ENCODE measurements at regions not wholly inside any gene's neighbourhood (a gene's known extent, or its start where the extent isn't known, plus 50 kb on each side); places are given as distances from the start of the nearest gene placed in this dataset.

- H3K9me3 ChIP-seq: no peaks in the 10 kb centered on the region
- intact Hi-C loops (cut with DNase I): no loop called here
- ATAC-seq: no peak
- no peak overlapping the region for H3K4me3 ChIP-seq
- no peaks in the 10 kb centered on the region for H3K27me3 ChIP-seq
- TF ChIP-seq POLR2A (IDR thresholded peaks at IDR 0.05): no peak
- TF ChIP-seq CTCF (IDR thresholded peaks at IDR 0.05): no peak
- no peaks in the 10 kb centered on the region for H3K36me3 ChIP-seq (replicated peaks in 1 of 2; ENCODE audit: insufficient read depth in 1 of 2, low read depth in 2 of 2)
- DNase-seq: no peak
- H3K4me1 ChIP-seq: no peaks in the 10 kb centered on the region
- 29 to 37% methylated on average over 1 of the region's 1 CpG for WGBS, 2 donors
- H3K27ac ChIP-seq: no peak overlapping the region
Measured at GRCh38 chr13:100898431-100898830, 223.8 kb upstream of the TMTC4 start.

- Histone ChIP-seq H3K27ac (no peak overlapping the region), H3K27me3 (no peaks in the 10 kb centered on the region), H3K9me3 (no peaks in the 10 kb centered on the region), H3K36me3 (replicated peaks in 1 of 2; ENCODE audit: insufficient read depth in 1 of 2, low read depth in 2 of 2) (no peaks in the 10 kb centered on the region), H3K4me3 (no peak overlapping the region), H3K4me1 (no peaks in the 10 kb centered on the region)
- no peak for TF ChIP-seq POLR2A (IDR thresholded peaks at IDR 0.05)
- TF ChIP-seq CTCF (IDR thresholded peaks at IDR 0.05): no peak
- ATAC-seq: no peak
- intact Hi-C loops (cut with DNase I): no loop called here
- no peak for DNase-seq
- WGBS, 2 donors: 35 to 37% methylated on average over 2 of the region's 2 CpGs
Measured at GRCh38 chr13:100895651-100896050, 221.1 kb upstream of the TMTC4 start.

GRCh38 chr13:100892981-100893380, 218.4 kb upstream of the TMTC4 start:
- H3K36me3 ChIP-seq (replicated peaks in 1 of 2; ENCODE audit: insufficient read depth in 1 of 2, low read depth in 2 of 2): no peaks in the 10 kb centered on the region
- no peaks in the 10 kb centered on the region for H3K4me1 ChIP-seq
- no peak for TF ChIP-seq POLR2A (IDR thresholded peaks at IDR 0.05)
- TF ChIP-seq CTCF (IDR thresholded peaks at IDR 0.05): no peak
- H3K4me3 ChIP-seq: no peak overlapping the region
- no peak overlapping the region for H3K27ac ChIP-seq
- no peaks in the 10 kb centered on the region for H3K27me3 ChIP-seq
- intact Hi-C loops (cut with DNase I): no loop called here
- ATAC-seq: no peak
- DNase-seq: no peak
- 0 to 36% methylated on average over 1 to 2 of the region's 2 CpGs for WGBS, 2 donors
- no peaks in the 10 kb centered on the region for H3K9me3 ChIP-seq

- Histone ChIP-seq H3K4me1 (no peaks in the 10 kb centered on the region), H3K27ac (no peak overlapping the region), H3K4me3 (no peak overlapping the region), H3K9me3 (no peaks in the 10 kb centered on the region), H3K36me3 (replicated peaks in 1 of 2; ENCODE audit: insufficient read depth in 1 of 2, low read depth in 2 of 2) (no peaks in the 10 kb centered on the region), H3K27me3 (no peaks in the 10 kb centered on the region)
- intact Hi-C loops (cut with DNase I): no loop called here
- WGBS, 2 donors: 72 to 77% methylated on average over 3 of the region's 3 CpGs
- ATAC-seq: no peak
- TF ChIP-seq CTCF (IDR thresholded peaks at IDR 0.05) (no peak), POLR2A (IDR thresholded peaks at IDR 0.05) (no peak)
- DNase-seq: no peak
Measured at GRCh38 chr13:100890645-100891044, 216.1 kb upstream of the TMTC4 start.

- no peaks in the 10 kb centered on the region for H3K9me3 ChIP-seq
- ATAC-seq (peak; percentile 52), DNase-seq (peak in 1 of 4 donors; percentile 3)
- H3K36me3 ChIP-seq (replicated peaks in 1 of 2; ENCODE audit: insufficient read depth in 1 of 2, low read depth in 2 of 2): no peaks in the 10 kb centered on the region
- H3K4me3 ChIP-seq: no peak overlapping the region
- TF ChIP-seq POLR2A (IDR thresholded peaks at IDR 0.05): no peak
- TF ChIP-seq CTCF (IDR thresholded peaks at IDR 0.05): no peak
- 47 to 62% methylated on average over 1 of the region's 1 CpG for WGBS, 2 donors
- H3K4me1 ChIP-seq: no peaks in the 10 kb centered on the region
- no peaks in the 10 kb centered on the region for H3K27me3 ChIP-seq
- no peak overlapping the region for H3K27ac ChIP-seq
- intact Hi-C loops (cut with DNase I): no loop called here
Measured at GRCh38 chr13:100887729-100888151, 213.1 kb upstream of the TMTC4 start.

All from body of pancreas (tissue), 4 donors.